NCI-H82 treated with DMSO at 0.1 percent for 48 hours (cell line): ENCODE measurements at regions not wholly inside any gene's neighbourhood (a gene's known extent, or its start where the extent isn't known, plus 50 kb on each side); places are given as distances from the start of the nearest gene placed in this dataset.
A peak's percentile ranks its signal among the peaks of the same experiment; 100 is the strongest.
"Not testable (repeated sequence)": the region's sequence is repeated elsewhere in the genome, so short reads cannot be mapped to it uniquely, and the experiment has no call there.

Source experiments
- DNase-seq: peaks from one replicate; lab custom pipeline; 2025; ENCODE audit not compliant: unreplicated experiment; lab: John Stamatoyannopoulos, UW

GRCh38 chr1:101124405-101124804 is 98.8 kb upstream of the DPH5 start:
- DNase-seq = no peak

GRCh38 chr1:101123904-101124303 is 98.3 kb upstream of the DPH5 start:
- not testable (repeated sequence) for DNase-seq

- DNase-seq = no peak
Measured at GRCh38 chr1:101122452-101123166, 97.0 kb upstream of the DPH5 start.

GRCh38 chr1:101121975-101122374 is 96.4 kb upstream of the DPH5 start:
- no peak for DNase-seq

GRCh38 chr1:101121504-101121903 is 95.9 kb upstream of the DPH5 start:
- no peak for DNase-seq

- no peak for DNase-seq
Measured at GRCh38 chr1:101120868-101121267, 95.3 kb upstream of the DPH5 start.

- no peak for DNase-seq
Measured at GRCh38 chr1:101119289-101119688, 93.7 kb upstream of the DPH5 start.

- DNase-seq = peak; percentile 42
Measured at GRCh38 chr1:101116006-101116405, 90.4 kb upstream of the DPH5 start.

GRCh38 chr1:101115112-101115511 is 89.5 kb upstream of the DPH5 start:
- DNase-seq = no peak

- not testable (repeated sequence) for DNase-seq
Measured at GRCh38 chr1:101114128-101114527, 88.5 kb upstream of the DPH5 start.

- no peak for DNase-seq
Measured at GRCh38 chr1:101112051-101112780, 86.6 kb upstream of the DPH5 start.

GRCh38 chr1:101111461-101111860 is 85.9 kb upstream of the DPH5 start:
- no peak for DNase-seq

- DNase-seq = no peak
Measured at GRCh38 chr1:101109791-101110190, 84.2 kb upstream of the DPH5 start.

- DNase-seq = no peak
Measured at GRCh38 chr1:101108111-101108500, 82.5 kb upstream of the DPH5 start.

- no peak for DNase-seq
Measured at GRCh38 chr1:101107496-101108110, 82.0 kb upstream of the DPH5 start.

GRCh38 chr1:101105877-101106276 is 80.3 kb upstream of the DPH5 start:
- DNase-seq = no peak

- no peak for DNase-seq
Measured at GRCh38 chr1:101102426-101103156, 77.0 kb upstream of the DPH5 start.

- no peak for DNase-seq
Measured at GRCh38 chr1:101101360-101101759, 75.8 kb upstream of the DPH5 start.

- no peak for DNase-seq
Measured at GRCh38 chr1:101100674-101101073, 75.1 kb upstream of the DPH5 start.

GRCh38 chr1:101098907-101099306 is 73.3 kb upstream of the DPH5 start:
- DNase-seq = no peak

- no peak for DNase-seq
Measured at GRCh38 chr1:101098327-101098726, 72.7 kb upstream of the DPH5 start.
